ENCODE measurements at regions not wholly inside any gene's neighbourhood (a gene's known extent, or its start where the extent isn't known, plus 50 kb on each side); places are given as distances from the start of the nearest gene placed in this dataset.

- TF ChIP-seq SKIL (IDR thresholded peaks at IDR 0.05; ENCODE audit: low read depth, poor library complexity, severe bottlenecking): no peak
- no peak for TF ChIP-seq CTCF (IDR thresholded peaks at IDR 0.05 in 2 of 3, conservative IDR thresholded peaks at IDR 0.05 in 1 of 3; ENCODE audit: control insufficient read depth in 2 of 3, extremely low read depth in 1 of 3, insufficient read depth in 1 of 3, low read depth in 3 of 3, low read length in 3 of 3)
- no peak for TF ChIP-seq ZNF207 (IDR thresholded peaks at IDR 0.05; ENCODE audit: borderline replicate concordance)
- TF ChIP-seq NFYA (IDR thresholded peaks at IDR 0.05; ENCODE audit: borderline replicate concordance, low read depth, low read length): no peak
- TF ChIP-seq, protein P1, sequence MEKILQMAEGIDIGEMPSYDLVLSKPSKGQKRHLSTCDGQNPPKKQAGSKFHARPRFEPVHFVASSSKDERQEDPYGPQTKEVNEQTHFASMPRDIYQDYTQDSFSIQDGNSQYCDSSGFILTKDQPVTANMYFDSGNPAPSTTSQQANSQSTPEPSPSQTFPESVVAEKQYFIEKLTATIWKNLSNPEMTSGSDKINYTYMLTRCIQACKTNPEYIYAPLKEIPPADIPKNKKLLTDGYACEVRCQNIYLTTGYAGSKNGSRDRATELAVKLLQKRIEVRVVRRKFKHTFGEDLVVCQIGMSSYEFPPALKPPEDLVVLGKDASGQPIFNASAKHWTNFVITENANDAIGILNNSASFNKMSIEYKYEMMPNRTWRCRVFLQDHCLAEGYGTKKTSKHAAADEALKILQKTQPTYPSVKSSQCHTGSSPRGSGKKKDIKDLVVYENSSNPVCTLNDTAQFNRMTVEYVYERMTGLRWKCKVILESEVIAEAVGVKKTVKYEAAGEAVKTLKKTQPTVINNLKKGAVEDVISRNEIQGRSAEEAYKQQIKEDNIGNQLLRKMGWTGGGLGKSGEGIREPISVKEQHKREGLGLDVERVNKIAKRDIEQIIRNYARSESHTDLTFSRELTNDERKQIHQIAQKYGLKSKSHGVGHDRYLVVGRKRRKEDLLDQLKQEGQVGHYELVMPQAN (conservative IDR thresholded peaks at IDR 0.05): no peak
- TF ChIP-seq PAX5 (IDR thresholded peaks at IDR 0.05; ENCODE audit: borderline replicate concordance, low read depth, low read length): no peak
- no peak for TF ChIP-seq SMC3 (IDR thresholded peaks at IDR 0.05; ENCODE audit: borderline replicate concordance, low read length)
- TF ChIP-seq NBN (IDR thresholded peaks at IDR 0.05): no peak
- TF ChIP-seq FOXM1 (IDR thresholded peaks at IDR 0.05; ENCODE audit: low read depth, low read length): no peak
- no peak for TF ChIP-seq E4F1 (IDR thresholded peaks at IDR 0.05; ENCODE audit: borderline replicate concordance, partially characterized antibody)
- no peak for TF ChIP-seq USF2 (IDR thresholded peaks at IDR 0.05; ENCODE audit: borderline replicate concordance, low read depth, low read length)
- TF ChIP-seq MEF2A (IDR thresholded peaks at IDR 0.05; ENCODE audit: insufficient read depth, low read depth, low read length): no peak
- TF ChIP-seq LARP7 (IDR thresholded peaks at IDR 0.05): no peak
Observed at GRCh38 chr5:82656341-82656761, 378.2 kb upstream of the RPS23 start (continued).

All from GM12878 (cell line).